Heart right ventricle (tissue), 16 donors: ENCODE measurements at regions not wholly inside any gene's neighbourhood (a gene's known extent, or its start where the extent isn't known, plus 50 kb on each side); places are given as distances from the start of the nearest gene placed in this dataset.

ENCODE experiments used
- ATAC-seq, 8 donors: fragments of 200-7000 bp; cut with Tn5 transposase; one replicate each; pipeline ENCODE4 v1.9.1; 2020; ENCODE audit warnings: mild to moderate bottlenecking in 8 of 8, moderate library complexity in 8 of 8, moderate number of reproducible peaks in 1 of 8
- DNase-seq, 2 donors: peaks; one replicate each; pipeline ENCODE4 v3.0.0-alpha.2; 2020
- H3K27ac ChIP-seq, 10 donors: fragments of 200-600 bp; sonication (generic) in 2 of 10; one replicate each; pipeline versions ENCODE4 v1.5.0 to v1.8.0; 2020 to 2022; ENCODE audit warnings: mild to moderate bottlenecking in 3 of 10
- H3K27me3 ChIP-seq, 7 donors: fragments of 200-600 bp; one replicate each; pipeline ENCODE4 v1.8.0; 2021 to 2022; ENCODE audit warnings: mild to moderate bottlenecking in 2 of 7
- H3K36me3 ChIP-seq, 9 donors: fragments of 200-600 bp; sonication (generic) in 1 of 9; one replicate each; pipeline versions ENCODE4 v1.5.0 to v1.8.0; 2020 to 2022; ENCODE audit warnings: mild to moderate bottlenecking in 2 of 9
- H3K4me1 ChIP-seq, 9 donors: fragments of 200-600 bp; sonication (generic) in 1 of 9; one replicate each; pipeline versions ENCODE4 v1.5.0 to v1.8.0; 2020 to 2022; ENCODE audit warnings: mild to moderate bottlenecking in 4 of 9
- H3K4me3 ChIP-seq, 10 donors: fragments of 200-600 bp; sonication (generic) in 2 of 10; one replicate each; pipeline versions ENCODE4 v1.5.0 to v1.8.0; 2020 to 2022; ENCODE audit warnings: mild to moderate bottlenecking in 7 of 10, moderate library complexity in 2 of 10
- H3K9me3 ChIP-seq, 11 donors: fragments of 200-600 bp in 10 of 11; sonication (generic) in 2 of 11; one replicate each; pipeline versions ENCODE4 v1.5.0 to v1.8.0; 2013 to 2022; ENCODE audit warnings: mild to moderate bottlenecking in 2 of 11, control low read depth in 1 of 11, moderate library complexity in 1 of 11
- CTCF ChIP-seq, 9 donors: fragments of 200-600 bp; sonication (generic) in 2 of 9; IDR thresholded peaks; one replicate each; pipeline versions ENCODE4 v1.5.0 to v1.8.0; 2021 to 2022; ENCODE audit warnings: antibody characterized with exemption in 9 of 9, mild to moderate bottlenecking in 5 of 9, moderate library complexity in 1 of 9
- WGBS, 2 donors: extraction: QIAGEN DNeasy Blood & Tissue Kit; methylation state at CpG; one replicate each; pipeline ENCODE4 v1.1.7; 2013; ENCODE audit warnings: inconsistent platforms in 1 of 2; 5-methylcytosine and 5-hydroxymethylcytosine counted together
- intact Hi-C, 10 donors: fragments of 100-400 bp; cut with DNase I; formaldehyde crosslinking; loops; one replicate each; pipeline versions ENCODE4 v1.11.1 to v1.14.2; 2022
- donor health status: Arrhythmogenic right ventricular cardiomyopathy.
- donor health status: ischemic (EF 13 %, LVEDD 7.1; RV severe dilation, severe dysfunction).
- donor health status: healthy with polysubstance abuse.
- donor health status: DM: no; HTN: yes; CAD: no.
- donor health status: DM: no; HTN: no; CAD: no.
- donor health status: ischemic (EF 25% LVEDD 6.9; RV normal size, moderate dysfunction).
- donor health status: ischemic (EF 25% LVEDD 5.7; RV mildly dilated, moderate dysfunction).
- donor health status: healthy.
- donor health status: DM: yes; HTN: yes; CAD: no.
- donor health status: Ischemic cardiomyopathy.
- donor health status: ischemic (EF 35%, LVEDD 5.7; RV mildly dilated, moderate dysfunction).
- donor health status: nonischemic (EF 11% LVEDD 7.7; RV severe dilation, severe dysfunction).
- donor health status: DM: yes; HTN: yes; CAD: no.
- donor health status: PGD.
- donor health status: ischemic (EF 29% LVEDD 5.4; RV normal size, mild dysfunction).
- donor health status: nonischemic (EF 23%, LVEDD 6.1; RV moderate dilation, normal function).

- no peak for ATAC-seq
- H3K9me3 ChIP-seq, result no peaks in the 10 kb centered on the region
- H3K4me3 ChIP-seq, result no peak overlapping the region
- no peak for TF ChIP-seq CTCF (IDR thresholded peaks at IDR 0.05)
- no peak overlapping the region for H3K27ac ChIP-seq
- no peaks in the 10 kb centered on the region for H3K4me1 ChIP-seq
- whole genome bisulfite sequencing, 2 donors, result 77 to 81% methylated on average over 5 of the region's 5 CpGs
- H3K36me3 ChIP-seq, result no peaks in the 10 kb centered on the region
- intact Hi-C loops, result no loop called here
- DNase-seq, result no peak
- peaks cover 0 to 22% (median 9%) of the 10 kb centered on the region in 7 donors for H3K27me3 ChIP-seq
Observed at GRCh38 chr6:16973051-16973450, 128.8 kb upstream of the STMND1 start.

GRCh38 chr6:16972535-16972934 is 129.3 kb upstream of the STMND1 start:
- no peak overlapping the region for H3K4me3 ChIP-seq
- intact Hi-C loops, result no loop called here
- no peaks in the 10 kb centered on the region for H3K36me3 ChIP-seq
- peaks cover 0 to 18% (median 9%) of the 10 kb centered on the region in 7 donors for H3K27me3 ChIP-seq
- DNase-seq, result no peak
- 93 to 95% methylated on average over 2 of the region's 2 CpGs for WGBS, 2 donors
- no peaks in the 10 kb centered on the region for H3K4me1 ChIP-seq
- H3K9me3 ChIP-seq, result no peaks in the 10 kb centered on the region
- no peak for TF ChIP-seq CTCF (IDR thresholded peaks at IDR 0.05)
- no peak for ATAC-seq
- no peak overlapping the region for H3K27ac ChIP-seq

GRCh38 chr6:16969699-16970655 is 131.9 kb upstream of the STMND1 start:
- H3K9me3 ChIP-seq, result no peaks in the 10 kb centered on the region
- intact Hi-C loops, result loop anchor here in 9 of 10 donors (5.0 to 10.0 kb wide), 7 partner anchors 115 to 635 kb away; no protein-coding TSS in a partner anchor
- no peak for ATAC-seq
- WGBS, 2 donors, result 32 to 33% methylated on average over 4 of the region's 4 CpGs
- peaks cover 0 to 2% (median 0%) of the 10 kb centered on the region in 9 donors for H3K4me1 ChIP-seq
- no peaks in the 10 kb centered on the region for H3K36me3 ChIP-seq
- H3K4me3 ChIP-seq, result no peak overlapping the region
- no peak overlapping the region for H3K27ac ChIP-seq
- TF ChIP-seq CTCF (IDR thresholded peaks at IDR 0.05), result no peak
- DNase-seq, result no peak
- peaks cover 0 to 18% (median 3%) of the 10 kb centered on the region in 7 donors for H3K27me3 ChIP-seq

GRCh38 chr6:16968101-16968500 is 133.7 kb upstream of the STMND1 start:
- no peak for TF ChIP-seq CTCF (IDR thresholded peaks at IDR 0.05)
- intact Hi-C loops, result loop anchor here in 9 of 10 donors (5.0 to 10.0 kb wide), 7 partner anchors 117 to 633 kb away; no protein-coding TSS in a partner anchor
- no peak overlapping the region for H3K4me3 ChIP-seq
- WGBS, 2 donors, result 91 to 95% methylated on average over 5 of the region's 5 CpGs
- H3K27ac ChIP-seq, result no peak overlapping the region
- DNase-seq, result no peak
- no peaks in the 10 kb centered on the region for H3K9me3 ChIP-seq
- peaks cover 0 to 9% (median 2%) of the 10 kb centered on the region in 7 donors for H3K27me3 ChIP-seq
- ATAC-seq, result no peak
- H3K4me1 ChIP-seq, result peaks cover 0 to 7% (median 5%) of the 10 kb centered on the region in 9 donors
- H3K36me3 ChIP-seq, result no peaks in the 10 kb centered on the region
